Ramos (cell line): ENCODE measurements at regions not wholly inside any gene's neighbourhood (a gene's known extent, or its start where the extent isn't known, plus 50 kb on each side); places are given as distances from the start of the nearest gene placed in this dataset.

Experiments used
- in situ Hi-C: fragments of 300-500 bp; cut with MboI; formaldehyde crosslinking; loops from one replicate; pipeline ENCODE4 v1.14.3; 2022; ENCODE audit warnings: low sequenced_read_pairs; ENCODE audit not compliant: unreplicated experiment

DNA sequence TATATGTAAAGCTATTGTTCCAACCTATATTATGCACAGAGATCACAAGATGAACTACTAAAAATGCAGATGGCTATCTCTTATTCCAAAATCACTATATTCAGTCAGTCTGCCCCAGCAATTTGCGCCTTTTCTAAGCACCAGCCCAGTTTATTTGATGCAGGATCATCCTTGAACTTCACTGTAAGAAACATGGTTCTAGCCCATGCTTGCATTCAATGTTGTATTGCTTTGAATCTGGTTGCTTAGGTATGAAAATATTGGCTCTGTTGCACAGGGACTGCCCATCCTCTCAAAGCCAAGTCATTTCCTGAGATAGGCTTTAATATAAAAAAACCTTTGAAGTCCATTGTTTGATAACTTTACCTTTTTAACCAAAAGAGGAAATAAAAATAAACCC is 170.5 kb upstream of the LRIG1 start:
- in situ Hi-C loops = no loop called here

DNA sequence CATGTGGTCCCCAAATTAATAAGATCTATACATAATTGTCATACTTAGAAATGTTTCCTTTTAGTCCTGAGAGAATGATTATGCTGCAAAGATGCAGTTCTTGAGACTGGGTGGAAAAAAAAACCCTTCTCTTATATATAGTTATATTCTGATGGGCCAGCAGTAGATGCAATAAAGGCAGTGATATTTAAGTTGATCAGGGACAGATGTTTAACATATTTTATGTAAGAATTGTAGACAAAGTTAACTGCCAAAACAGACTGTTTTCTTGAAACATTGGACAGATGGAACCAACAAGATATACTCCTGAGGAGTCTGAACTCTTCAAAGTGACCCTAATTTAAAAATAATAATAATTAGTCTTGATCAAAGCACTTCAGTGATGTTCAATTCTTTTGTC is 172.0 kb upstream of the LRIG1 start:
- in situ Hi-C loops = no loop called here

DNA sequence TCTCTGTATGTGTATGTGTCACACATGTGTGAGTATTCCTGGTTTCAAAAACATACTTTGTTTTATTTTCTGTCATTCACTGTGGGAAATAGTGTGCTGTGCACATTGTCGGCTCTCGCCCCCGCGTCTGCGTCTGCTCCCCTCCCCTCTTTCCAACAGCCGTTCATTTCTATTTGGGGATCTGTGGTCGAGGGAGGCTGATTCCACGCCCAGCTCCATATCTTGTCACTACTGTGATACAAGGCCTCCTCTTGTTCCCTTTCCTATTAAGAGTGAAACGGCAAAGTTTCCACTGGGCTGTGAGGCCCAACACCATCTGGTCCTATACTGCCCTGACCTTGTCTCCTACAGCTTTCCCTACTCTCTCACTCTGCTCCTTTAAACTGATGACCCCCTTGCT is 172.5 kb upstream of the LRIG1 start:
- in situ Hi-C loops = no loop called here

DNA sequence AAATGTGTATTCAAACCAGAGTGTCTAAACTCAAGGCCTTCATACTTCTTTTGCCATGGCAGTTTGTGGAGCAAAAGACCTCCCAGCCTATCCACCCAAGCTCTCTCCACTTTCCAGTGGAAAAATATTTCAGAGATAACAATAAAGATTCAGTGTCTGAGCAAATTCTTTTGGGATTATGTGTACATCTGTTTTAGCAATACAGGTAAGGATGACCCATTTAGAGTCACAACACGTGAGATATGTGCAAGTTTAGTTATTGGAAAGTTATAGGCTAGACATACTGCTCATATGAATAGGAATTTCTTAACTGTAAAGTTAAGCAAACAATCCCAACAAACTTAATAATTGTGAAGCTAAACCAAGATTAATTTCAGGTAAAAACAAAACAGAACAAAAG is 174.5 kb upstream of the LRIG1 start:
- in situ Hi-C loops = no loop called here

DNA sequence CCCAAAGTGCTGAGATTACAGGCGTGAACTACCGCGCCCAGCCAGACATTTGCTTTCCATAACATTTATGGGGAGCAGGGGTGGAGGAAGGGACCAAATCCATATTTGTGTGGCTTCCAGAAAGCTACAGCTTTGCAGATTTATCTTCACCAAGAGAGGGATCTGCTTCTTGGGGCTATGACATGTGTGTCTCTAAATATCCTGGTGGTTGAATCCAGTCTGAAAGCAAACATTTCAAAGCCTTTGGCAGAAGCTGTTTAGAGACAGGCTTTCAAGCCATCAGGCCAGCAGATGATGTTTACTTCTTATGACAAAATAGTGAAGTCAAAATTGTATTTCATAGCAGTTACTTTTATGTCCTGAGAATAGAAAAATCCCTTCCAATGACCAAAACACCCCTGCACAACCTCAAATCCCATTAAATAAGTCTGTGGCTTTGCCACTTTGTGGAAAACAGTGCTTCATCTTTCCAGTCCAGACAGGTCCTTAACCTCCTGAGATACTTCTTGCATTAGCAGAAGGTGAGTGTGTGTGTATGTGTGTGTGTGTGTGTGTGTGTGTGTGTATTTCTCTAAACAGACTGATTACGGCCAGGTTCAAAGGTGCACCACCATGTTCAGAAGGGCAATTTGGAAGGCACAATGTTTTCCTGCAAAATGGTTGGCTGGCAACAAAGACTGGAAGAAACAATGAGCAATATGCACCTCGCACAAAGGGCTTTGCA is 191.4 kb upstream of the LRIG1 start:
- in situ Hi-C loops = no loop called here

DNA sequence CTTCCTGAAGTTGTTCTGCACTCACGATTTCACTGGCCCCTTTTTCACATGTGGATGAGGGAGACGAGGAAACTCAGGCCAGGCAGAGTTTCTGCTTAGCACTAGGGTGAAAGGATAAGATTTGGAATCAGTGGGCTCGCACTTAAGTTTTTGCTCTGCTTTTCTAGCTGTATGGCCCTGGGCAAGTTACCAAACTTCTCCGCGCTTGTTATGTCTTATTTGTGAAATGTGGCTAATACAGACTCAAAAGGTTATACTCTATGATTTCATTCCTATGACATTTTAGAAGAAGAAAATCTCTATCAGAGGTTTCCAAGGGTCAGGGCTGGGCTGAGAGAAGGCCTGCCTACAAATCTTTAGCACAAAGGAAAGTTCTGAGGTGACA is 191.9 kb upstream of the LRIG1 start:
- in situ Hi-C loops = no loop called here

DNA sequence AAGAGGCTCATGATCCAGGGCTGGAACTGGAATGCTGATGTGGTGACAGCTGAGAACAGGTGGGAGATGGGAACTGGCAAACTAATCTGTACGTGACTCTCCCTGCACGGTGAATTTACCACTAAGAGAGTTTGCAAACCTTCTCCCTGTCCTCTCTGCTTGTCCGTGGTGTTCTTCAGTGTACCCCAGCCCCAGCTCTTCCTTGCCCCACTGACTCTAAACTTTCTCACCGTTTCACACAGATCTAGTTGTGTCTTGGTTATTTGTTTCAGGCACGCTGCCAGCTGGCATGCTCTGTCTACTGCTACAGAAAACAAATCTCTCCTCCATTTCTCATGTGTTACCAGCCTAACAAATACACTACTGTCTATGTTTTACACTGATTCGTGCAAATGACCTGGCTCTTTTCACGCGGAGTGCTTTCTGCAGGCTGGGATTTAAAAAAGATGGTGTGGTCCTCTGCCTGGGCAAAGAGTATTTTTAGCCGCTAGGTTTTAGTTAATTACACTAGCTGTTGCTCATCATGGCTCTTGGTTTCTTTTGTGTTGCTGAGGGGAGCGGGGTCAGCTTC is 192.7 kb upstream of the LRIG1 start:
- in situ Hi-C loops = no loop called here

DNA sequence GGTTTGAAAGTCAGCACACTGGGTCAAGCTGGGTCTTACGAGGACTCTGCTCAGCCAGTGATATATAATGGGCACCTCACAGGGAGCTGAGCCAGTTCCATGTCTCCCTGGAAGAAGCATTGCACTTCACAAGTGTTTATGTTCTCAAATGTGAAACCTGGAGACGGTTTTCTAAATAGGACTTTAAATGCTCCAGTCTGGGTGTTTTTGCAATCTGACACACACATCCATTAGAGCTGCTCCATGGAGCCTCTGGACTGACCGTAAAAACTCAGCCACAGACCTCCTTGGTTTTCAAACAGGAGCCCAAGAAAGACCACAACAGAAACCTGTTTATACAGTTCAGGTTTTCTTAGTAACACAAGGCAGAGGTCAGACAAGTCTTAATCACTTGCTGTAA is 201.3 kb upstream of the LRIG1 start:
- in situ Hi-C loops = no loop called here

DNA sequence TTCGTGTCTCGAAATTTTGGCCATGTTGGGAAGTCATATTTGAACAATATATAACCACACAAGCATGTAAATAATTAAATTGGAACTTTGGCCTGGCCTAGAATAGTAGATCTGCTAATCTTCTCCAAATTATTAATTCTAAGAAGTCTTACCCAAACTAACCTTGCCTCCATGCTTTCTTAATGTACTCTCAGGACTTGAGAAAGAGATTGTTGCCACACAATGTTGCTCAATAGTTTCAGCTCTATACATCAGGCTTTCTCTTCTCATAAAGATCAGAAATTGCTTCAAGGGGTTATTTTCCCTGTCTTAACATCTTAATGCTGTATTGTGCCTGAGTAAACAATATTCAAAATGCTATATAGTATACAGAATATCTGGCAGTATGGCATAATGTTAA is 202.7 kb upstream of the LRIG1 start:
- in situ Hi-C loops = no loop called here

DNA sequence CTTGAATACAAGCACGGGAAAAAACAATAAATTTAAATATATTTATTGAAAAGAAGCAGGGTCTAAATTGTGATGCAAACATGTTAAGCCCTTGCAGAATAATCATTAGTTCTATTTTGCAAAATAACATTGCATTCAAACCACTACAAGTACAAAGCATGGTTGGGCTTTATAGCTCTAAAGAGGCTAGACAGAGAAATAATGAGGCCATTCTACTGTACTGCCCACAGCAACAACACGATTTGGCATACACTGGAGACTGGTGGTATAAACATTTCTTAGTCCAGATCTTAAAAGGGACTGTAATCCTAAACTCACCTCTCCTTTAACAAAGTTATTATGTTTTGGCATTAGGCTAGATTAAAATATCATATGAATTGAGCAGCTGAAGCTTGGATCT is 204.3 kb upstream of the LRIG1 start:
- in situ Hi-C loops = no loop called here

DNA sequence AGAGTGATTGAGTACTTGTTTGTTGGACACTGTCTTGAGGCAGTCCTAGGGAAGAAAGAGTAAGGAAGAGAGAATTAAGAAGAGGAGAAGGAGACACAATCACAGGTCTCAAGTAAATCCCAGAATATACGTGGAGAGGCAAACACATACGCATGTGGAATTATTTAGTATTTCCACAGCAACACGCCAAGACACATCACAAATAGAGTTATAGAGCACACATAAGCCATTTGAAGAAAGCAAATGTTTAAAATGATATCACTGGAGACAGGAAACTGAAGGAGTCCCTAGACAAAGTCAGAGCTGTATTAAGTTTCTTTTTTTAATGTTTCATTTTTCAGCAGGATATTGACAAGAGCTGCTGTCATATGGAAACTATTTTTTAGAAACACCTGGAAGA is 206.1 kb upstream of the LRIG1 start:
- in situ Hi-C loops = no loop called here

DNA sequence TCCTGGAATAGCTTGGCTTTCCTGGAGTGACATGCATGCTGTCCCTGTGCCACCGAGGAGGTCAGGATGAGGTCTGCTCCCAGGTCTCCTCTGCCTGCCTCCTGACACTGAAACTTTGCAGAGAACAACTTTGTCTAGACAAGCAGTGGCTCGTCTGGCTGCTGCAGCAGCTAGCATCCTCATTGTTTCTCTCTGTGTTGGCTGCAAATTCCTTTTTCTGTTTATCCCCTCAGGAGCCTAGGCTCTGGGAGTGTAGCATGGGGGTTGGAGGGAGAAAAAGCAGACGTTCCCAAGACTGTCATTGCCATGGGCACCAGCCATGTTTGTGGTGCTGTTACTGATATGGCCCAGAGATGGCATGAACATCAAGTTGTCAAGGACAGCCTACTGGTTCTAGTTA is 208.7 kb upstream of the LRIG1 start:
- in situ Hi-C loops = no loop called here

DNA sequence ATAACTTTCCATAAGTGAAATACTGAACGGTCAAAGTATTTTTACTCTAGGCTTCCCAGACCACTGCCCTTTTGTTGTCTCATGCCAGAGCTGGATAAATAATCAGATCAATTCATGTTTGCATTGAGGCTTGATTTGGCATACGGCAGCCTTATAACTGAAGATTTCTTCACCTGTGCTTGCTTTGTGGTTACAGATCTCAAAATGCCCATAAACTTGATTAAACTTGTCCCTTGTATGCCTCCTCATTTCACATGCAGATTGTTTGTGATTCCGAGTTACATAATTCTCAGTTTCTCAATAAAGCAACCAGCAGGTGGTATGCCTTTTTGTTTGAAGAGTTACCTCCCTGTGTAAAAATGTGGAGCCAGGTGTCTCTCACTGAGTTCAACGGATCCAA is 211.4 kb upstream of the LRIG1 start:
- in situ Hi-C loops = no loop called here

DNA sequence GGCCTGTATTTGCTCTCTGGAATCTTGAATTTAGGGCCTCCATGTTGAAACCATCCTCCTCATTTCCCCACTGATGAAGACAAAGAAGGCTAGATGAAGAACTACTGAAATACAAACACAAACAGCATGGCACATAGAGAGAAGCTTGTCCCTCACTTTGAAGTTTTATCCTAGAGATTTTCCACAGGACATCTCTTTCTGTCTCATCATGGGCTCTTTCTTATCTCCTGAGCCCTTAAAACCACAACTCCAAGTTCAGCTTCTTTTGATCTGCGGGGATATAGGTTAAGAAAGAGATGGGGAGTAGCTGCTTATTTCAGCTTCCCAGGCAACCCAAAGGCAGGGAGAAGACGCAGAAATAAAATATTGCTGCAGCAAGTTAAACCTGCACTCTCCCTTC is 213.1 kb upstream of the LRIG1 start:
- in situ Hi-C loops = no loop called here

DNA sequence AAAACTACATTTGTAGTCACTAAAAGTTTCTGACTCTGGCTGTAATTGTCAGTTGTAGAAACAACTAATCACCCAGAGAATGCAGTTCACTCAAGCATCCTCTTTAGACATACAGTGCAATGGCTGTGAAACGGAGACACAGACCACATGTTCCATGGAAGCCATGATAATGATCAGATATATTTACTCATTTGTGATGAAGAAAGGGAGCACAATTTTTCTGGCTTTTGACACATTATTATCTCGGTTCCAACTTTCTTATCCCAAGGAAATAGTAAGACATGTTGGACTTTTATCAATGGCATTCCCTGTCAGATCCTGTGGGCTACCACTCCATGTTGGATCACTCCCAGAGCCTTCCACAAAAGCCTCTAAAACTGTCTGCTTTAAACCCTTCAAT is 215.0 kb upstream of the LRIG1 start:
- in situ Hi-C loops = no loop called here

DNA sequence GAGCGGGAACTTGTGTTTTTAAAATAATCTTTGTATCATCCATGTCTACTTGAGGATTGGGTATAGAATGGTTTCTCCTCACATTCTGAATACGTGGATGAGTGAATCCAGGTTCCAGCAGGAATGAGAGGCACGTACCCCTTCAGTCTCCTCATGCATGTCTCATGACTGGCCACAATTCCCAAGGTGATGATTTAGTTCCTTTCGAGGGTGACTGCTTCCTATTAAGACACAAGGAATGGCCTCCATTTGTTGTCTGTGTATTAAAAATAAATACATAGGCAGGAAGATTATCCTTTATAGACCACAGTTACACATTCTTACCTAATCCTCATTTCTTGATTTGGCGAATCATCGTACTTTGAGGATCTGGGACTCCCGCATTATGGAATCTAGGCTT is 217.0 kb upstream of the LRIG1 start:
- in situ Hi-C loops = no loop called here

DNA sequence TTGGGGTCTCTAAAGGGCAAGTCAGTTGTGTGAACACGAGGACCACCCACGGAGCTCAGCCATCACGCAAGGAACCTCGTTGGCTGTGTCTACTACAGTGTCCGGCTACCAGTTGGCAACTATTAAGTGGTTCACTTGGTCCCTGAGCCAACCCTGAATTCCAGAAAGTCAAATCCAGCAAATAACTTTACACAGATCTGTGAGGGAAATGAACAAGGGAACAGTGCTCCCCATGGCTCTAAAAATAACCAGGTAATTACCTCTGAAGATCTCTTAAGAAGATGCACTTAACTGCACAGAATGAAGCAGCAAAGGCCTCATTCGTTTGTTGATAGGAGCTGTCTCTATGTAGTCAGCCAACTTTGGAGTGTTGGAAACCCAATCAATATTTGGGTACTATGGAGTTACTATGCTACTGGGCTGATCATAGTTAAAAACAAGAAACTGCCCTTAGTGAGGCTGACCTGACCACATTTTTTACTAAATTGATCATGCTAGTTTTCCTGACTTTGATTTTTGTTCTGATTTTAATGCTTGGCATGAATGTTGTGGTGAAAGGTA is 219.1 kb upstream of the LRIG1 start:
- in situ Hi-C loops = no loop called here

DNA sequence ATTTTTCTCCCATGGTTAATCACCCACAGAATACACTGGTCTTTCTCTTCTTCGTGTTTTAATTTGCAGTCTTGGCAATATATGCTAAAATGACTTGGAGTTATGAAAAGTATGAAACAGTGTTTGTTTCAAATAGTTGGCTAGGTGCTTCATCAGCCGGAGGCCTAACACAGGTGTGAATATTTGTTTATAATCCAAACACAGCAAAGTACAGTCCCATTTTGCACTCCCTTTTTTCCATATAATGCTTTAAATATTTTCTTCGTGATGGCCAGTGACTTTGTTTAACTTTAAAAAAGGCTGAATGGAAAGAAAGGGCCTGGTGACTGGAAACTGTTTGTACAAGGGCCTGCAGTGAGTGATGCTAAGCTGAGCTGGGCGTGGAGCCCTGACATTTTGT is 219.7 kb upstream of the LRIG1 start:
- in situ Hi-C loops = no loop called here

DNA sequence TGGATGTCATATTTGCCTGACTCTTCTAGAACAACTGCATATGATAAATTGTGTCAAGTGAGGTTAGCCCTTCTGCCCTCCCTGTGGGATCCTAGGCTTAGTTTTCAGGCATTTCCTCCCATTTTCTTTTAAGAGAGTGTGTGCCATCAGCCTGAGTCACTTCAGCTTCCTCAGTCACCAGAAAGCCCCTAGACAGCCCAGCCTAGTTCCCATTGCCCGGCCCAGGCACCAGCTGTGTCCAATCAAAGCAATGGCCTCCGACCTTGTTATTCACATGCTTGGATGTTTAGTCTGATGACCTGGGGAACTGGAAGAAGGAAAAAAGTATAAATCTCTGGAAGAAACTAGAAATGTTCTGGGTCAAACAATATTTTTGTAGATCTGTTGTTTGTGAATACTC is 221.9 kb upstream of the LRIG1 start:
- in situ Hi-C loops = no loop called here

DNA sequence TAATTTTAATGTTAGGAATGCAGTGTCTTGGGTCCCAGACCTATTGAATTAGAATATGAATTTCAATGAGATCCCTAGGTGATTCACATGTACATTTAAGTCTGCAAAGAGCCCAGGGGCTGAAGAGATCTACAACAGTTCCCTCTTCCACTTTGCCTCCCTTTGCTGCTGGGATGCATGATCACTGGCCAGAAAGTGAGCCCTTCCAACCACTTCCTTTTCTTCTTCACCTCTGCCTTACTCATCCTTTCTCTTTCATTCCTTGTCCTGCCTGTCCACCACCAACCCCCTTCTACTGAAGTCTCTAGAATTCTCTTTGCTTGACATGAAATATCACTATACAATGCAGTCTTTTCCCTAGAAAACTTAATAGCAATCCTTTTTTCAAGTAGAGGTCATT is 222.4 kb upstream of the LRIG1 start:
- in situ Hi-C loops = no loop called here

DNA sequence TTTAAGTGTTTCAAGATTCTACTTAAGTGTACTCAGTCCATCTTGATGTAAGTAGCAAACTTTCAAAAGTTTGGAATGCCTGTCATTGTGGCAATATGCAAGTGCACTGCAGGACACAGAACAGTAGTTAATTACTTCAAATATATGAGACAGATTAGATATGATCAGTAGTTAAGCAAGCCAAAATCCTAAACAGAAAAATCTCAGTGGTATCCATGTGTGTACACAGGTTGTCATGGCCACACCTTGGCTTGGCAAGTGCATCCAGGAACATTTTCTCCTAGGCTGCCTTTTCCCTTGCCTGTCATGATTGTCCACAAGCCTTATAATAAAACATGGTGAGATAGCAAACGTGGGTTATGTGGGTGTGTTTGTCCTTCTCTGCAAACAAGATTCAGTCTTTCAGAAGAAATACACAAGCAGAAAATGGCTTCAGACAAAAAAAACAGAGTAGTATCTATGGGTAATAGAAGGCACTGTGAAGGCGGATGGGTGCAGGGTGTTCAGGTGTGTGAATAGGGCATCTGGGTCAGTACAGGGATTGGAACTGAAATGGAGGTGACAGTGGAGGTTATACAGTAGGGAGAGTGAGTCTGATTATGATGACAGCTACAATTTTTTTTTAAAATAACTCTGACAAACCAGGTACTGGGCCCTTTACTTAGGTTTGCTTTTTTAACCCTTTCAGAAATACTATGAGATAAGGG is 229.0 kb upstream of the LRIG1 start:
- in situ Hi-C loops = no loop called here
